ENCODE measurements at regions not wholly inside any gene's neighbourhood (a gene's known extent, or its start where the extent isn't known, plus 50 kb on each side); places are given as distances from the start of the nearest gene placed in this dataset.

GRCh38 chr7:68754414-68754813 lies 843.9 kb upstream of the AUTS2 start:
- H3K36me3 ChIP-seq: no peaks in the 10 kb centered on the region
- no peak overlapping the region for H3K27ac ChIP-seq
- H3K9me3 ChIP-seq: no peaks in the 10 kb centered on the region
- DNase-seq: no peak
- intact Hi-C loops (cut with DNase I): no loop called here
- WGBS, 3 donors: 88 to 91% (median 89%) methylated on average over 2 of the region's 2 CpGs
- no peak overlapping the region for H3K4me3 ChIP-seq
- no peak for TF ChIP-seq EP300 (IDR thresholded peaks at IDR 0.05)
- TF ChIP-seq CTCF (IDR thresholded peaks at IDR 0.05): no peak
- no peak for TF ChIP-seq POLR2A (IDR thresholded peaks at IDR 0.05)
- no peaks in the 10 kb centered on the region for H3K27me3 ChIP-seq
- H3K4me1 ChIP-seq (ENCODE audit: insufficient read depth): no peaks in the 10 kb centered on the region

GRCh38 chr7:68756986-68757495 lies 841.2 kb upstream of the AUTS2 start:
- 62 to 72% (median 64%) methylated on average over 4 of the region's 4 CpGs for WGBS, 3 donors
- intact Hi-C loops (cut with DNase I): no loop called here
- TF ChIP-seq CTCF (IDR thresholded peaks at IDR 0.05) (no peak), POLR2A (IDR thresholded peaks at IDR 0.05) (no peak), EP300 (IDR thresholded peaks at IDR 0.05) (no peak)

GRCh38 chr7:68760556-68760955 lies 837.7 kb upstream of the AUTS2 start:
- no peaks in the 10 kb centered on the region for H3K9me3 ChIP-seq
- no peak overlapping the region for H3K4me3 ChIP-seq
- H3K36me3 ChIP-seq: no peaks in the 10 kb centered on the region
- DNase-seq: no peak
- intact Hi-C loops (cut with DNase I): no loop called here
- no peaks in the 10 kb centered on the region for H3K27me3 ChIP-seq
- no peak overlapping the region for H3K27ac ChIP-seq
- WGBS, 3 donors: 85 to 95% (median 90%) methylated on average over 3 of the region's 3 CpGs
- TF ChIP-seq POLR2A (IDR thresholded peaks at IDR 0.05) (no peak), EP300 (IDR thresholded peaks at IDR 0.05) (no peak), CTCF (IDR thresholded peaks at IDR 0.05) (no peak)
- H3K4me1 ChIP-seq (ENCODE audit: insufficient read depth): no peaks in the 10 kb centered on the region

More at GRCh38 chr7:68756986-68757495, 841.2 kb upstream of the AUTS2 start:
- Histone ChIP-seq H3K36me3 (no peaks in the 10 kb centered on the region), H3K27me3 (no peaks in the 10 kb centered on the region), H3K27ac (no peak overlapping the region), H3K4me1 (ENCODE audit: insufficient read depth) (no peaks in the 10 kb centered on the region), H3K4me3 (no peak overlapping the region), H3K9me3 (no peaks in the 10 kb centered on the region)
- DNase-seq: no peak

- TF ChIP-seq POLR2A (IDR thresholded peaks at IDR 0.05) (no peak), EP300 (IDR thresholded peaks at IDR 0.05) (no peak), CTCF (IDR thresholded peaks at IDR 0.05) (no peak)
- intact Hi-C loops (cut with DNase I): no loop called here
- Histone ChIP-seq H3K27me3 (no peaks in the 10 kb centered on the region), H3K4me3 (no peak overlapping the region), H3K27ac (no peak overlapping the region), H3K4me1 (ENCODE audit: insufficient read depth) (no peaks in the 10 kb centered on the region), H3K36me3 (no peaks in the 10 kb centered on the region), H3K9me3 (no peaks in the 10 kb centered on the region)
- no peak for DNase-seq
- 36 to 52% (median 50%) methylated on average over 4 of the region's 4 CpGs for WGBS, 3 donors
These were observed 830.8 kb upstream of the AUTS2 start for GRCh38 chr7:68767462-68767861.

Measured in ovary (tissue), 7 donors.